HG03354 (cell line): ENCODE measurements at regions not wholly inside any gene's neighbourhood (a gene's known extent, or its start where the extent isn't known, plus 50 kb on each side); places are given as distances from the start of the nearest gene placed in this dataset.

ENCODE experiments used
- ATAC-seq: cut with Tn5 transposase; IDR thresholded peaks from one replicate; pipeline ENCODE4 v1.9.1; 2021; ENCODE audit warnings: mild to moderate bottlenecking; ENCODE audit not compliant: unreplicated experiment, poor library complexity, severe bottlenecking

DNA sequence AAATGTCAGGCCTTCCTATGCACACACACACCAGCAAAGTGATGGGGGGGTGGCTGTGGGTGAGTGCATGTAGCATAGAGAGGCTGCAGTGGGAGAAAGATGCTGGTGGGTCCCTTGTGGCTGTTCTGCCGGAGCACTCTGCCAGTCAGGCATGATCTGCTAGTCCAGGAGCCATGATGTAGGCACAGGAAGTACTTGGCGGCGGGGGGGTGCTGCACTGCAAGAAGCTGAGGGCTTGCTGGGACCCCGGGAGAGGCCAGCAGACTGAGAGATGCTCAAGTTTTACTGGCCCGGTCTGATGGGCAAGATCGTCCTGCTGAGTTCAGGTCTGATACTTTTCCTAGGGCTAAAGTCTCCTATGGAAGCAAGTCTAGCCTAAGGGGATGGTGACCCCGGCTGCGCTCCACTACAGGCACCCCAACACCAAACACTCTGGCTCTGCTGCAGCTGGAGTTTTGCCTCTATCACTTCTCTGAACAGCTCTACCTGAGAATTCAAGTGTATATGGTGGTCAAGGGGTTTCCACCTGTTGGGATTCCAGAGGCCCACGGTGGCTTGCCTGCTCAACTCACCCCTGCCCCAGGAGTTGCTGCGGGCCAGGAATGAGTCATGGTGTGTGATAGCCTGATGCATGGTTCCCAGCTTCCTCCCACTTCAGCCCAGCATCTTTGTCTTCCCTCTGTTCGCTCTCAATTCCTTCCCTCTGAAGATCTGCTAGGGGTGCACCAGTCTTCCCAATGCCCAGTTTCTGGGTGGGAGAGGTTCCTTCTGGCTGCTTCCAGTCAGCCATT, 971.8 kb upstream of the ADGRB3 start:
- no peak for ATAC-seq

- no peak for ATAC-seq
These were observed 981.5 kb upstream of the ADGRB3 start for GRCh38 chr6:67653561-67653960.

GRCh38 chr6:67646550-67646949, 988.5 kb upstream of the ADGRB3 start:
- no peak for ATAC-seq

DNA sequence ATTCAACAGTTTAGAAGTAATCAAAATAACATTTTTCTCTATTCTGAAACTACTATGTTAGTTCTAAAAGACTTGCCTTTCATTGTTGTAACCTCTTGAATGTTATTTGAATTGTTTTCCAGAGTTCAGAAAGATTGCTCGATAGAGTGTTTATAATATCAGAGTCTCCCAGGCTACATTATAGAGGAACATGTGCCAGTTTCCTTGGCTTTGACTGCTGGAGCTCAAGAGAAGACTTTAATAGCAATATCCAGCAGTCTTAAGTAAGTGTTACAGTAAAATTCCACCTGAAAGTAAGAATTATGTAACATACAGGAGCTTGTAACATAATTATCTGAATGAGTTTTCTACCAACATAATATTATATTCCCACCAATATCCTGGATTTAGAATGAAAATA, 991.8 kb upstream of the ADGRB3 start:
- ATAC-seq = no peak

DNA sequence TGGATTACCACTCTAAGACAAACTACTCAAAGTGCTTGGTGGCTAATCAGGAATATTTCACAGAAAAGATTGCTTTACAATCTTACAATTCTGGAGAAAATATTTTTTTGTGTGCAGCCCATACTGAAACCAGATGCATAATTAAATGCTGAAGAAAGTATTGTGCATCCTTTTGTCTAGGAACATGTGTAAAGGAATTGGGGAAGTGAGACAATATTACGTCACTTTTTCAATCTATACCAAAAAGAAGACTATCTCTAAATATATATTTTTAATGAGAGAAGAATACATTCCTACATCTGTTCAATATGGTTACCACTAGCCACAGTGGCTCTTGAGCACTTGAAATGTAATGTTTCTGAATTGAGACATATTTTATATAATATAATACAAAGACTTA, 992.5 kb upstream of the ADGRB3 start:
- ATAC-seq = no peak

DNA sequence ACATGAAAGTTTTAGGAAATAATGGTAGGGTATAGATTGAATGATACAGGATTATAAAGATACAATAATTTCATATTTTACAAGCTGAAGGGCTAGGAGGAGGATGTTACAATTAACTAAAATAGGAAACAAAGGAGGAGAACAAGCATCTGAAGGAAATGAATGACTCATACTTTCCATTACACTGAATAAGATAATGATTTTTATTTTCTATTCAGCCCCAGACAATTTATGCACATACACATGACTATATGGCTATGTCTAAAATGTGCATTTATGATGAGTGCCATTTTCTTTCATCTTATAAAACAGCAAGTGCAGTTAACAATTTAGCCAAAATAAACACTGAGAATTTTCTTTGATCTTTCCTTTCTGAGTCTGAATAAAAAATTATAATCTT, 994.6 kb upstream of the ADGRB3 start:
- ATAC-seq = no peak

DNA sequence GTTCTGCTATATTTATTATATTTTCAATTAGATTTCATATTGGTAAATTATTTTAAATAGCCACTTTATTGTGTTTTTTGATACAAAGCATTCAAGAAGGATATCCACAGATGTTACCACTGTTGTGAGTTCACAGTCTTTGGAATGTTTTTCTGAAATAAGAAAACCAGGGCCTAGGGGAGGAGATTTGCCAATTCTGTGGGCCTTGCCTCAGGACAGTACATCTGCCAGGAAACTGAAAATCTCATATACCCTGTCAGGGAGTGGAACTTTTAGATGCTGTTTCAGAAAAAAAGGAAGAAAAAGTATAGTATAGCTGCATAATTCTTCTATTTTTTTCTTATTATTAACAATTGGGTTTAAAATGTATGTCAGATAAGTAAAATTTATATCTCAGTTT, 995.9 kb upstream of the ADGRB3 start:
- ATAC-seq = no peak

DNA sequence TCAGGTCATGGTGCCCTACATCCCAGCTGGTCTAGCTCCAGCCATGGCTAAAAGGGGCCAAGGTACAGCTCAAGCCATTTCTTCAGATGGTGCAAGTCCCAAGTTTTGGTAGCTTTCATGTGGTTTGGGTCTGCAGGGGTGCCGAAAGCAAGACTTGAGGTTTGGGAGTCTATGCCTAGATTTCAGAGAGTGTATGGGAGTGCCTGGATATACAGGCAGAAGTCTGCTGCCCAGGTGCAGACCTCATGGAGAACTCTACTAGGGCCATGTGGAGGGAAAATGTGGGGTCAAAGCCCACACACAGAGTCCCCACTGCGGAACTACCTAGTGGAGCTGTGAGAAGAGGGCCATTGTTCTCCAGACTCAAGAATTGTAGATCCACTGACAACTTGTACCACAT, 1000.9 kb upstream of the ADGRB3 start:
- ATAC-seq = no peak

DNA sequence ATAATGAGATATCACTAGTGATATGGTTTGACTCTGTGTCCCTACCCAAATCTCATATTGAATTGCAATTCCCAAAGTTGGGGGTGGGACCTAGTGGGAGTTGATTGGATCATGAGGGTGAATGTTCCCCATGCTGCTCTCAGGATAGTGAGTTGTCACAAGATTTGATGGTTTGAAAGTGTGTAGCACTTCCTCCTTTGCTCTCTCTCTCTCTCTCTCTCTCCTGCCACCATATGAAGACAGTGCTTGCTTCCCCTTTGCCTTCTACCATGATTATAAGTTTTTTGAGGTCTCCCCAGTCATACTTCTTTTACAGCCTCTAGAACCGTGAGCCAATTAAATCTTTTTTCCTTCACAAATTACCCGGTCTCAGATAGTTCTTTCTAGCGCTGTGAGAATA, 1002.0 kb upstream of the ADGRB3 start:
- ATAC-seq = no peak

GRCh38 chr6:67630146-67630545, 1004.9 kb upstream of the ADGRB3 start:
- no peak for ATAC-seq

DNA sequence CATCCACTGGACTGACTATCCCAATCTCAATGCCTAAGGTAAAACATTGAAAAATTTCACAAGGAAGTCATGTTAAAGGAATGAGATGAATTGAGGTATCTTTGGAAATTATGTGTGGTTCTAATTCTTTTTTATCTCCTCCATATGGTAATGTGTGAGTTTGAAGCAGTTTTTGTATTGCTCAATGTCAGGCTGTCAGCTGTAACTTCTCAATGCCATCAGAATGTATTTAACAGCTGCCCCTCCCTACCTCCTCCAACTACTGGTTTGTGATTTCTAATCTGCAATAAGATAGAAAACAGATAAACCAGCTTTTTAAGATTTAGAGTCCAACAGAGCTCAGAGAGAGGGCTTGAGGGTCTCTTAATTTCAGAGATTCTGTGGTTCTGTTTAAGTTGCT, 1005.8 kb upstream of the ADGRB3 start:
- ATAC-seq = no peak

- no peak for ATAC-seq
These were observed 1019.3 kb upstream of the ADGRB3 start for GRCh38 chr6:67615796-67616195.

DNA sequence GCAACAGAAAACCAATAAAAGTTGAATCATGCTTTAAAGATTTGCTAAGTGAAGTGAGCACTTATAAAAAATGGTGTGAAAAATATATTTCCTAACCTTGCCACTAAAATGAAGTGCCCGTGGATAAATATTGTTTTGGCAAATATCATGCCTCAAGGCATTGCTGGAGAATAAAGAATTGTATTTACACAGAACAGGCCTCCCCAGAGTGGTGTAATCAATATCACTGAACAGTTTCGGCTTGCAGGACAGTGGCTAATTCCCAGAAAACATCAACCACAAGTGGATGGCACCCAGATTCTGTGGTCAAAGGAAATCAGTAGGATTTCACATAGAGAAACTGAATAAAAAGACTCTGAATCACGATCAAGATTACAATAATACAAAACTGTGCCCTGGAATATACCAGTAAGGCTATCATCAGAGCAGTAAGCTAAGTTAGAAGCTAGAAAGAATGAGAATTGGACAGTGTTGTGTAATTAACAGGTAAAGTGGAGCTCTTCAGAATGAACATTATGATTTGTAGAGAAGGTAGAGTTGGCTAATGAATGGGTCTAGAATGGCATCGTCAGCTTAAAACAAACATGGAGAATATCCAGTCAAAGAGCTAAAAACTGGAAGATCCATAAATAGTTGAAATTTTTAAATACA, 1026.9 kb upstream of the ADGRB3 start:
- ATAC-seq = no peak

- ATAC-seq = no peak
These were observed 1027.9 kb upstream of the ADGRB3 start for GRCh38 chr6:67606906-67607828.

DNA sequence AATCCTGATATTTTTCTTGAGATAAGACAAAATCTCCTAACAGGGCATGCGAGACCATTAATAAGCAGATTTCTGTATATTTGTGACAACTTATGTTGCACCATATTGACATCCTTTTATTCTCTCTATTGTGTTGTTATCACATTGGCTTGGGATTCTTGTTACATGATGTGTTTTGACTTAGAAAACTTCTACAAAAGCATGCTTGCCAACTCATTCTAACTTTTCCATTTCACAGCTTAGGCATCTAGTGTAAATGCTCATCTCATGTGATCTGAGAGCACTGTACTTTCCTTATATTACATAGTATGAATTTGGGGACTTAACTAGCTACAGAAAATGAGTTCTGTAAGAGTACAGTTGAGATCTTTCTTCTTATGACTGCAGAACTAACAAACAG, 1040.7 kb upstream of the ADGRB3 start:
- no peak for ATAC-seq

DNA sequence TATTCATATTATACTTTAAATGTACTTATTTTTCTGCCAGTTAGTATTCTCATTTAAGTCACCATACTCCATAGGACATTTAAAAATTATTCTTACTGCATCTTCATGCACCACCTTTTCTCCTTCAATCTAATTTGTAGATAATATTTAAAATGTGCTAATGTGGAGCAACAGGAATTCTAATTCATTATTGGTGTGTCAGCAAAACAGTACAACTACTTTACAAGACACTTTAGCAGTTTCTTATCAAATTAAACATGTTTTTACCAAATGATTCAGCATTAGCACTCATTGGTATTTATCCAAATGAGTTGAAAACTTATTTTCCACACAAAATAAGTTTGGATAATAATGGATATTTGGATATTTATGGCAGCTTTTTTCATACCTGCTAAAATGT, 1041.8 kb upstream of the ADGRB3 start:
- no peak for ATAC-seq

DNA sequence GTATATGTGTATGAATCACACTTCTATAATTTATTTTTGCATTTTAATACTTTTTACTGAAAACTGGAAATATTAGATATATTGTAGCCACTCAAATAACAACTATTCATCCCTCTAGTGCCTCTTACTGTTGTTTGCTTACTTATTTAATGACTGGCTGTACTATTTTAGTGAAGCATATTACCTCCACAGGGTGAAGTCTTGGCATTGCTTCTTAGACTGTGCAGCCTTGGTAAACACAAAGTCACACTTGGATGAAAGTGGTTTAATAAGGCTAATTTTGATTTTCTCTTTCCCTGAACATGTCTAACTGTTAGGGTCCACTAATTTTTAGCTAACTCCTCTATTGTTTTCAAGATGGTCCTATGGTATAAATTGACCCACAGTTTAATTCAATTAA, 1043.2 kb upstream of the ADGRB3 start:
- ATAC-seq = no peak

DNA sequence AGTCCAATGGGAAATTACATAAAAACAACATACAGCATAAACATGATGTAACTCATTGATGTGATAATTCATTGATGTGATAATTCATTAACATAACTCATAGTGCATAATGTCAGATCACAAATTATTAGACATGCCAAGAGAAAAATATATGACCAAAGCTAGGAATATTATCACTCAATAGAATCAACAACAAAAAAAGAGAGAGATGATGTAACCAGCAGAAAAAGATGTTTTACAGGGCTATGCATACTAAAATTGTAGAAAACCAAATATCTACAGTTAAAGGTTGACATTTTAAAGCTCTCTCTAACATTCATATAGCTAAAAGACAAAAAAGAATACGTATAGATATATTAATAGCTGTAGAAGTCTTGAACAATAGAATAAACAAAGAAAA, 1067.2 kb upstream of the ADGRB3 start:
- ATAC-seq = no peak

DNA sequence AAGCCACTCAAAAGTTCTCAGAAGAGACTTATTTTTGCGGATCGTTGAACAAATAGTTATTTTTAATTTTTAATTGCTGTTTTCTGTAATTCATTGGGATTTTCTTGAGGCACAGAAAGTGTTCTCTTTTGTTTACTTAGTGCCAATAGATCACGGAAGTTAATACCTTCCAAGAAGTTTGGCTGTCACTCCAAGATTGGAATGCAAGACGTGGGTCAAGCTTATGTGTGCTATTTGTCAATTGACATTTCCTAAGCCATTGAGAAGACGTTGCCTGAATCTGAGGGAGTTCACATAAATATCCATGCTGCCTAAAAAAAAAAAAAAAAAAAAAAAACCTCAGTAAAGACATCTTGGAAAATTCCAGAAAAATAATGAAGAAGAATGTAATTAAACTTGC, 1071.4 kb upstream of the ADGRB3 start:
- no peak for ATAC-seq

GRCh38 chr6:67560068-67560467, 1075.0 kb upstream of the ADGRB3 start:
- ATAC-seq = no peak

GRCh38 chr6:67558985-67559384, 1076.1 kb upstream of the ADGRB3 start:
- no peak for ATAC-seq
